SK-N-SH treated with all-trans-retinoic acid at 6 μM for 48 hours (cell line): ENCODE measurements at regions not wholly inside any gene's neighbourhood (a gene's known extent, or its start where the extent isn't known, plus 50 kb on each side); places are given as distances from the start of the nearest gene placed in this dataset.

Experiments
- ATAC-seq: fragments of 200-7000 bp; cut with Tn5 transposase; 3 replicates; pipeline ENCODE4 v1.9.1; 2020; ENCODE audit warnings: mild to moderate bottlenecking, moderate library complexity
- ARNTL ChIP-seq: fragments of 450-650 bp; formaldehyde crosslinking; IDR thresholded peaks from 2 replicates; pipeline ENCODE4 v1.5.0; 2020; ENCODE audit warnings: low read depth, mild to moderate bottlenecking, moderate library complexity, borderline replicate concordance
- BACH2 ChIP-seq: fragments of 250-450 bp; sonication (Bioruptor Pico); IDR thresholded peaks from 2 replicates; pipeline ENCODE4 v1.9.0; 2021; ENCODE audit warnings: mild to moderate bottlenecking, borderline replicate concordance
- CREB5 ChIP-seq: fragments of 250-450 bp; sonication (Bioruptor Pico); IDR thresholded peaks from 2 replicates; pipeline ENCODE4 v1.5.1; 2020; ENCODE audit warnings: low read depth, mild to moderate bottlenecking, moderate library complexity
- CSDC2 ChIP-seq: fragments of 250-450 bp; sonication (Bioruptor Pico); IDR thresholded peaks from 2 replicates; pipeline ENCODE4 v1.5.0; 2020; ENCODE audit warnings: mild to moderate bottlenecking, moderate library complexity
- CSRNP3 ChIP-seq: fragments of 250-450 bp; sonication (Bioruptor Pico); IDR thresholded peaks from 2 replicates; pipeline ENCODE4 v1.5.1; 2021; ENCODE audit warnings: mild to moderate bottlenecking, moderate library complexity
- GLIS3 ChIP-seq: fragments of 250-450 bp; sonication (Bioruptor Pico); IDR thresholded peaks from 2 replicates; pipeline ENCODE4 v1.5.0; 2020; ENCODE audit warnings: mild to moderate bottlenecking, moderate library complexity
- ISL1 ChIP-seq: fragments of 250-450 bp; sonication (Bioruptor Pico); IDR thresholded peaks from 2 replicates; pipeline ENCODE4 v2.1.2; 2022; ENCODE audit warnings: mild to moderate bottlenecking, moderate library complexity
- OSR1 ChIP-seq: fragments of 250-450 bp; sonication (Bioruptor Pico); IDR thresholded peaks from 2 replicates; pipeline ENCODE4 v1.8.0; 2022; ENCODE audit warnings: moderate library complexity, mild to moderate bottlenecking, inconsistent platforms
- PATZ1 ChIP-seq: fragments of 250-450 bp; sonication (Bioruptor Pico); IDR thresholded peaks from 2 replicates; pipeline ENCODE4 v1.8.0; 2020; ENCODE audit warnings: mild to moderate bottlenecking, moderate library complexity, borderline replicate concordance
- PPARA ChIP-seq: fragments of 250-450 bp; sonication (Bioruptor Pico); IDR thresholded peaks from 2 replicates; pipeline ENCODE4 v1.5.0; 2020; ENCODE audit warnings: mild to moderate bottlenecking, borderline replicate concordance
- RARB ChIP-seq: fragments of 250-450 bp; sonication (Bioruptor Pico); IDR thresholded peaks from 2 replicates; pipeline ENCODE4 v1.8.0; 2021; ENCODE audit warnings: mild to moderate bottlenecking, moderate library complexity
- SNAI2 ChIP-seq: fragments of 250-450 bp; sonication (Bioruptor Pico); IDR thresholded peaks from 2 replicates; pipeline ENCODE4 v1.5.0; 2020; ENCODE audit warnings: mild to moderate bottlenecking, moderate library complexity
- TCF4 ChIP-seq: fragments of 250-450 bp; sonication (Bioruptor Pico); IDR thresholded peaks from 2 replicates; pipeline ENCODE4 v1.8.0; 2021; ENCODE audit warnings: mild to moderate bottlenecking, moderate library complexity, borderline replicate concordance
- TOX ChIP-seq: fragments of 250-450 bp; sonication (Bioruptor Pico); IDR thresholded peaks from 2 replicates; pipeline ENCODE4 v1.8.0; 2021; ENCODE audit warnings: mild to moderate bottlenecking, moderate library complexity, borderline replicate concordance
- ZC3H10 ChIP-seq: fragments of 250-450 bp; sonication (Bioruptor Pico); IDR thresholded peaks from 2 replicates; pipeline ENCODE4 v1.5.1; 2021; ENCODE audit warnings: mild to moderate bottlenecking, moderate library complexity
- ZFP3 ChIP-seq: fragments of 250-450 bp; sonication (Bioruptor Pico); IDR thresholded peaks from 2 replicates; pipeline ENCODE4 v1.5.0; 2020; ENCODE audit warnings: mild to moderate bottlenecking, moderate library complexity
- ZFP30 ChIP-seq: fragments of 450-650 bp; formaldehyde crosslinking; IDR thresholded peaks from 2 replicates; pipeline ENCODE4 v1.5.0; 2022; ENCODE audit warnings: mild to moderate bottlenecking, moderate library complexity
- ZNF70 ChIP-seq: fragments of 450-650 bp; formaldehyde crosslinking; IDR thresholded peaks from 2 replicates; pipeline ENCODE4 v1.5.0; 2020; ENCODE audit warnings: mild to moderate bottlenecking, moderate library complexity
- ZNF8 ChIP-seq: fragments of 450-650 bp; formaldehyde crosslinking; IDR thresholded peaks from 2 replicates; pipeline ENCODE4 v1.5.0; 2020; ENCODE audit warnings: mild to moderate bottlenecking, moderate library complexity
- TF ChIP-seq, protein P1 (sequence below): fragments of 250-450 bp; sonication (Bioruptor Pico); IDR thresholded peaks from 2 replicates; pipeline ENCODE4 v1.8.0; 2021; ENCODE audit warnings: low read depth, mild to moderate bottlenecking, moderate library complexity, borderline replicate concordance
- TF ChIP-seq, protein P2 (sequence below): fragments of 250-450 bp; sonication (Bioruptor Pico); IDR thresholded peaks from 2 replicates; pipeline ENCODE4 v1.5.0; 2020; ENCODE audit warnings: mild to moderate bottlenecking, moderate library complexity

GRCh38 chr10:62534031-62534430, 159.9 kb downstream of the ZNF365 start (continued):
- TF ChIP-seq, protein P1, sequence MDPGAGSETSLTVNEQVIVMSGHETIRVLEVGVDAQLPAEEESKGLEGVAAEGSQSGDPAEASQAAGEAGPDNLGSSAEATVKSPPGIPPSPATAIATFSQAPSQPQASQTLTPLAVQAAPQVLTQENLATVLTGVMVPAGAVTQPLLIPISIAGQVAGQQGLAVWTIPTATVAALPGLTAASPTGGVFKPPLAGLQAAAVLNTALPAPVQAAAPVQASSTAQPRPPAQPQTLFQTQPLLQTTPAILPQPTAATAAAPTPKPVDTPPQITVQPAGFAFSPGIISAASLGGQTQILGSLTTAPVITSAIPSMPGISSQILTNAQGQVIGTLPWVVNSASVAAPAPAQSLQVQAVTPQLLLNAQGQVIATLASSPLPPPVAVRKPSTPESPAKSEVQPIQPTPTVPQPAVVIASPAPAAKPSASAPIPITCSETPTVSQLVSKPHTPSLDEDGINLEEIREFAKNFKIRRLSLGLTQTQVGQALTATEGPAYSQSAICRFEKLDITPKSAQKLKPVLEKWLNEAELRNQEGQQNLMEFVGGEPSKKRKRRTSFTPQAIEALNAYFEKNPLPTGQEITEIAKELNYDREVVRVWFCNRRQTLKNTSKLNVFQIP (CRISPR knock-in tag) = no peak

DNA sequence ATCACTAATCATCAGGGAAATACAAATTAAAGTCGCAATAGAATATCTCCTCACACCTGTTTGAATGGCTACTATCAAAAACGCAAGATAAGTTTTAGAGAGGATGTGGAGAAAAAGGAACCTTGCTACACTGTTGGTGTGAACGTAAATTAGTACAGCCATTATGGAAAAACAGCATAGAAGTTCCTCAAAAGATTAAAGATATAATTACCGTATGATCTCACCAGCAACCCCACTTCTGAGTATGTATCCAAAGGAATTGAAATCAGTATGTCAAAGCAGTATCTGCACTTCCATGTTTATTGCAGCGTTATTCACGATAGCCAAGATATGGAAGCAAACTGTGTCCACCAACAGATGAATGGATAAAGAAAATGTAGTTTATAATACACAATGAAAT, 164.4 kb downstream of the ZNF365 start:
- no peak for ATAC-seq
- TF ChIP-seq BACH2 (CRISPR knock-in tag) = no peak
- TF ChIP-seq CSRNP3 (CRISPR knock-in tag) = no peak
- TF ChIP-seq PATZ1 (CRISPR knock-in tag) = no peak
- no peak for TF ChIP-seq OSR1 (CRISPR knock-in tag)
- no peak for TF ChIP-seq SNAI2 (CRISPR knock-in tag)
- TF ChIP-seq ISL1 = no peak
- TF ChIP-seq ZC3H10 = no peak
- TF ChIP-seq PPARA (CRISPR knock-in tag) = no peak
- no peak for TF ChIP-seq ZNF8 (CRISPR knock-in tag)
- no peak for TF ChIP-seq CSDC2 (CRISPR knock-in tag)
- TF ChIP-seq ZFP3 = no peak
- TF ChIP-seq RARB (CRISPR knock-in tag) = no peak
- TF ChIP-seq ZNF70 = no peak
- TF ChIP-seq, protein P2, sequence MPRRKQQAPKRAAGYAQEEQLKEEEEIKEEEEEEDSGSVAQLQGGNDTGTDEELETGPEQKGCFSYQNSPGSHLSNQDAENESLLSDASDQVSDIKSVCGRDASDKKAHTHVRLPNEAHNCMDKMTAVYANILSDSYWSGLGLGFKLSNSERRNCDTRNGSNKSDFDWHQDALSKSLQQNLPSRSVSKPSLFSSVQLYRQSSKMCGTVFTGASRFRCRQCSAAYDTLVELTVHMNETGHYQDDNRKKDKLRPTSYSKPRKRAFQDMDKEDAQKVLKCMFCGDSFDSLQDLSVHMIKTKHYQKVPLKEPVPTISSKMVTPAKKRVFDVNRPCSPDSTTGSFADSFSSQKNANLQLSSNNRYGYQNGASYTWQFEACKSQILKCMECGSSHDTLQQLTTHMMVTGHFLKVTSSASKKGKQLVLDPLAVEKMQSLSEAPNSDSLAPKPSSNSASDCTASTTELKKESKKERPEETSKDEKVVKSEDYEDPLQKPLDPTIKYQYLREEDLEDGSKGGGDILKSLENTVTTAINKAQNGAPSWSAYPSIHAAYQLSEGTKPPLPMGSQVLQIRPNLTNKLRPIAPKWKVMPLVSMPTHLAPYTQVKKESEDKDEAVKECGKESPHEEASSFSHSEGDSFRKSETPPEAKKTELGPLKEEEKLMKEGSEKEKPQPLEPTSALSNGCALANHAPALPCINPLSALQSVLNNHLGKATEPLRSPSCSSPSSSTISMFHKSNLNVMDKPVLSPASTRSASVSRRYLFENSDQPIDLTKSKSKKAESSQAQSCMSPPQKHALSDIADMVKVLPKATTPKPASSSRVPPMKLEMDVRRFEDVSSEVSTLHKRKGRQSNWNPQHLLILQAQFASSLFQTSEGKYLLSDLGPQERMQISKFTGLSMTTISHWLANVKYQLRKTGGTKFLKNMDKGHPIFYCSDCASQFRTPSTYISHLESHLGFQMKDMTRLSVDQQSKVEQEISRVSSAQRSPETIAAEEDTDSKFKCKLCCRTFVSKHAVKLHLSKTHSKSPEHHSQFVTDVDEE (CRISPR knock-in tag) = no peak

- TF ChIP-seq BACH2 (CRISPR knock-in tag) (no peak), ZFP30 (CRISPR knock-in tag) (no peak), OSR1 (CRISPR knock-in tag) (no peak), CSRNP3 (CRISPR knock-in tag) (no peak), GLIS3 (CRISPR knock-in tag) (no peak), ISL1 (no peak), CREB5 (CRISPR knock-in tag) (no peak), RARB (CRISPR knock-in tag) (no peak), ZNF70 (no peak), PPARA (CRISPR knock-in tag) (no peak), ZC3H10 (no peak), ZNF8 (CRISPR knock-in tag) (no peak), CSDC2 (CRISPR knock-in tag) (no peak), TOX (no peak), SNAI2 (CRISPR knock-in tag) (no peak), TCF4 (no peak), ZFP3 (no peak), ARNTL (CRISPR knock-in tag) (no peak)
- TF ChIP-seq, protein P1 (CRISPR knock-in tag) = no peak
- ATAC-seq = no peak
Measured at GRCh38 chr10:62540389-62540788, 166.2 kb downstream of the ZNF365 start.
